ENCODE measurements at regions not wholly inside any gene's neighbourhood (a gene's known extent, or its start where the extent isn't known, plus 50 kb on each side); places are given as distances from the start of the nearest gene placed in this dataset.

GRCh38 chr6:168737014-168737413 is 296.0 kb downstream of the SMOC2 start:
- no peaks in the 10 kb centered on the region for H3K27me3 ChIP-seq (ENCODE audit: insufficient read depth)
- no peak overlapping the region for H3K4me3 ChIP-seq (ENCODE audit: low read depth in 2 of 2, low read length in 1 of 2)
- H3K4me1 ChIP-seq (ENCODE audit: control insufficient read depth in 1 of 2, insufficient read depth in 2 of 2, low read depth in 1 of 2, low read length in 1 of 2) = no peaks in the 10 kb centered on the region; a peak in 2 of 4 replicates
- no peak for TF ChIP-seq MAX (IDR thresholded peaks at IDR 0.05; ENCODE audit: low read depth)
- no peak for TF ChIP-seq POLR2AphosphoS5 (IDR thresholded peaks at IDR 0.05; ENCODE audit: low read depth, low read length)
- TF ChIP-seq JUND (IDR thresholded peaks at IDR 0.05) = no peak
- no peak for TF ChIP-seq EP300 (IDR thresholded peaks at IDR 0.05; ENCODE audit: borderline replicate concordance in 1 of 2, low read depth in 1 of 2, low read length in 1 of 2)
- TF ChIP-seq TEAD4 (IDR thresholded peaks at IDR 0.05; ENCODE audit: borderline replicate concordance, insufficient read depth) = no peak
- no peak for TF ChIP-seq RFX5 (IDR thresholded peaks at IDR 0.05; ENCODE audit: low read length)
- TF ChIP-seq, protein P1, sequence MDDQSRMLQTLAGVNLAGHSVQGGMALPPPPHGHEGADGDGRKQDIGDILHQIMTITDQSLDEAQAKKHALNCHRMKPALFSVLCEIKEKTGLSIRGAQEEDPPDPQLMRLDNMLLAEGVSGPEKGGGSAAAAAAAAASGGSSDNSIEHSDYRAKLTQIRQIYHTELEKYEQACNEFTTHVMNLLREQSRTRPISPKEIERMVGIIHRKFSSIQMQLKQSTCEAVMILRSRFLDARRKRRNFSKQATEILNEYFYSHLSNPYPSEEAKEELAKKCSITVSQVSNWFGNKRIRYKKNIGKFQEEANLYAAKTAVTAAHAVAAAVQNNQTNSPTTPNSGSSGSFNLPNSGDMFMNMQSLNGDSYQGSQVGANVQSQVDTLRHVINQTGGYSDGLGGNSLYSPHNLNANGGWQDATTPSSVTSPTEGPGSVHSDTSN (IDR thresholded peaks at IDR 0.05) = no peak
- no peak for TF ChIP-seq FOXM1 (IDR thresholded peaks at IDR 0.05; ENCODE audit: low read depth)
- TF ChIP-seq, protein P2, sequence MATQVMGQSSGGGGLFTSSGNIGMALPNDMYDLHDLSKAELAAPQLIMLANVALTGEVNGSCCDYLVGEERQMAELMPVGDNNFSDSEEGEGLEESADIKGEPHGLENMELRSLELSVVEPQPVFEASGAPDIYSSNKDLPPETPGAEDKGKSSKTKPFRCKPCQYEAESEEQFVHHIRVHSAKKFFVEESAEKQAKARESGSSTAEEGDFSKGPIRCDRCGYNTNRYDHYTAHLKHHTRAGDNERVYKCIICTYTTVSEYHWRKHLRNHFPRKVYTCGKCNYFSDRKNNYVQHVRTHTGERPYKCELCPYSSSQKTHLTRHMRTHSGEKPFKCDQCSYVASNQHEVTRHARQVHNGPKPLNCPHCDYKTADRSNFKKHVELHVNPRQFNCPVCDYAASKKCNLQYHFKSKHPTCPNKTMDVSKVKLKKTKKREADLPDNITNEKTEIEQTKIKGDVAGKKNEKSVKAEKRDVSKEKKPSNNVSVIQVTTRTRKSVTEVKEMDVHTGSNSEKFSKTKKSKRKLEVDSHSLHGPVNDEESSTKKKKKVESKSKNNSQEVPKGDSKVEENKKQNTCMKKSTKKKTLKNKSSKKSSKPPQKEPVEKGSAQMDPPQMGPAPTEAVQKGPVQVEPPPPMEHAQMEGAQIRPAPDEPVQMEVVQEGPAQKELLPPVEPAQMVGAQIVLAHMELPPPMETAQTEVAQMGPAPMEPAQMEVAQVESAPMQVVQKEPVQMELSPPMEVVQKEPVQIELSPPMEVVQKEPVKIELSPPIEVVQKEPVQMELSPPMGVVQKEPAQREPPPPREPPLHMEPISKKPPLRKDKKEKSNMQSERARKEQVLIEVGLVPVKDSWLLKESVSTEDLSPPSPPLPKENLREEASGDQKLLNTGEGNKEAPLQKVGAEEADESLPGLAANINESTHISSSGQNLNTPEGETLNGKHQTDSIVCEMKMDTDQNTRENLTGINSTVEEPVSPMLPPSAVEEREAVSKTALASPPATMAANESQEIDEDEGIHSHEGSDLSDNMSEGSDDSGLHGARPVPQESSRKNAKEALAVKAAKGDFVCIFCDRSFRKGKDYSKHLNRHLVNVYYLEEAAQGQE (IDR thresholded peaks at IDR 0.05; ENCODE audit: low read depth, low read length) = no peak
- TF ChIP-seq GATA2 (CRISPR knock-in tag; IDR thresholded peaks at IDR 0.05) = no peak
- no peak for TF ChIP-seq ZBTB33 (IDR thresholded peaks at IDR 0.05; ENCODE audit: borderline replicate concordance, low read depth)
- TF ChIP-seq ELF1 (IDR thresholded peaks at IDR 0.05) = no peak
- TF ChIP-seq USF1 (IDR thresholded peaks at IDR 0.05; ENCODE audit: borderline replicate concordance, low read depth) = no peak
- TF ChIP-seq, protein P3, sequence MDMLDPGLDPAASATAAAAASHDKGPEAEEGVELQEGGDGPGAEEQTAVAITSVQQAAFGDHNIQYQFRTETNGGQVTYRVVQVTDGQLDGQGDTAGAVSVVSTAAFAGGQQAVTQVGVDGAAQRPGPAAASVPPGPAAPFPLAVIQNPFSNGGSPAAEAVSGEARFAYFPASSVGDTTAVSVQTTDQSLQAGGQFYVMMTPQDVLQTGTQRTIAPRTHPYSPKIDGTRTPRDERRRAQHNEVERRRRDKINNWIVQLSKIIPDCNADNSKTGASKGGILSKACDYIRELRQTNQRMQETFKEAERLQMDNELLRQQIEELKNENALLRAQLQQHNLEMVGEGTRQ (IDR thresholded peaks at IDR 0.05; ENCODE audit: borderline replicate concordance, low read depth, low read length) = no peak
- no peak for TF ChIP-seq MXI1 (IDR thresholded peaks at IDR 0.05; ENCODE audit: low read depth, low read length)
- TF ChIP-seq TAF1 (IDR thresholded peaks at IDR 0.05; ENCODE audit: borderline replicate concordance, low read depth, low read length) = no peak
- no peak for TF ChIP-seq MEF2A (IDR thresholded peaks at IDR 0.05; ENCODE audit: borderline replicate concordance, low read depth)
- no peak for TF ChIP-seq IRF3 (IDR thresholded peaks at IDR 0.05; ENCODE audit: low read depth, low read length)
- TF ChIP-seq RCOR1 (IDR thresholded peaks at IDR 0.05; ENCODE audit: low read length) = no peak
- no peaks in the 10 kb centered on the region for H3F3A ChIP-seq (replicated peaks; ENCODE audit: insufficient read depth)
- ChIA-PET POLR2A (no interaction called here), CTCF (no interaction called here)
- no peak for DNase-seq
- no peaks in the 10 kb centered on the region for H3K9me3 ChIP-seq
- no peak overlapping the region for H3K4me2 ChIP-seq
- H3K9me2 ChIP-seq = no peaks in the 10 kb centered on the region
- 22% methylated on average over 3 of the region's 3 CpGs for WGBS (ENCODE audit: low lambda C conversion rate)
- no peak overlapping the region for H3K27ac ChIP-seq (ENCODE audit: low read depth in 2 of 2, low read length in 1 of 2)
- H4K20me1 ChIP-seq (ENCODE audit: insufficient read depth) = no peaks in the 10 kb centered on the region
- H3K9ac ChIP-seq = no peak overlapping the region
- H3K36me3 ChIP-seq (replicated peaks in 1 of 2; ENCODE audit: control insufficient read depth in 1 of 2, insufficient read depth in 2 of 2, low read length in 1 of 2) = no peaks in the 10 kb centered on the region
- no peak overlapping the region for H2AFZ ChIP-seq (ENCODE audit: low read depth)
- no peaks in the 10 kb centered on the region for H3K79me2 ChIP-seq (ENCODE audit: insufficient read depth)
